ENCODE measurements at regions not wholly inside any gene's neighbourhood (a gene's known extent, or its start where the extent isn't known, plus 50 kb on each side); places are given as distances from the start of the nearest gene placed in this dataset.
"Not testable (repeated sequence)": the region's sequence is repeated elsewhere in the genome, so short reads cannot be mapped to it uniquely, and the experiment has no call there.

DNA sequence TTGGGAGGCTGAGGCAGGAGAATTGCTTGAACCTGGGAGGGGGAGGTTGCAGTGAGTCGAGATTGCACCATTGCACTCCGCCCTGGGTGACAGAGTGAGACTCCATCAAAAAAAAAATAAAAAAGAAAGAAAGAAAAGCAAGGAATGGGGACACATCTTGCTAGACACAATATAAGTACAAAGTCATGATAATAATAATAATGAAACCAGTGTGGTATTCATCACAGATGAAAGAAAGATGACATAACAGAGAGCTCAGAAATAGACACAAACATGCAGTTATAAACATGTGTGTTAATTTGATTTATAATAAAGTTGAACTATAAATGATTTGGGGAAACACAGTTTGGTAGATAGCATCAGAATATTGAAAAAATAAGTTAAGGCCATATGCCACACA lies 264.1 kb downstream of the SRGAP2C start:
- Histone ChIP-seq H3K27me3 (ENCODE audit: insufficient read depth, poor library complexity, severe bottlenecking) (no peaks in the 10 kb centered on the region), H3K27ac (replicated peaks) (no peak overlapping the region), H3K4me3 (replicated peaks; ENCODE audit: insufficient read depth, low read length) (no peak overlapping the region)
- DNase-seq (ENCODE audit: low read depth in 1 of 2, low spot score in 1 of 2), result no peak
- TF ChIP-seq GABPA (IDR thresholded peaks at IDR 0.05; ENCODE audit: low read depth) (no peak), POLR2AphosphoS5 (IDR thresholded peaks at IDR 0.05; ENCODE audit: low read depth) (no peak), SPI1 (IDR thresholded peaks at IDR 0.05; ENCODE audit: borderline replicate concordance, low read depth) (no peak), REST (IDR thresholded peaks at IDR 0.05; ENCODE audit: insufficient replicate concordance, low read depth) (no peak)

DNA sequence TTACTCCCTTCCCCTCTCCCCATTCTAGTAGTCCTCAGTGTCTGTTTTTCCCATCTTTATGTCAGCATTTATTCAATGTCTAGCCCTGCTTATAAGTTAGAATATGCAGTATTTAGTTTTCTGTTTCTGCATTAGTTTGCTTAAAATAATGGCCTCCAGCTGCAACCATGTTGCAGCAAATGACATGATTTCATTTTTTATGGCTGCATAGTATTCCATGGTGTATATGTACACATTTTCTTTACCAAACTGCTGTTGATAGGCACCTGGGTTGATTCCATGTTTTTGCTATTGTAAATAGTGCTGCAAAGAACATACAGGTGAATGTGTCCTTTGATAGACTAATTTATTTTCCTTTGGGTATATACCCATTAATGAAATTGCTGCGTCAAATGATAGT lies 267.7 kb downstream of the SRGAP2C start:
- no peak overlapping the region for H3K27ac ChIP-seq (replicated peaks)
- no peak for TF ChIP-seq GABPA (IDR thresholded peaks at IDR 0.05; ENCODE audit: low read depth)
- no peak for DNase-seq (ENCODE audit: low read depth in 1 of 2, low spot score in 1 of 2)
- H3K27me3 ChIP-seq (ENCODE audit: insufficient read depth, poor library complexity, severe bottlenecking), result no peaks in the 10 kb centered on the region
- no peak overlapping the region for H3K4me3 ChIP-seq (replicated peaks; ENCODE audit: insufficient read depth, low read length)

DNA sequence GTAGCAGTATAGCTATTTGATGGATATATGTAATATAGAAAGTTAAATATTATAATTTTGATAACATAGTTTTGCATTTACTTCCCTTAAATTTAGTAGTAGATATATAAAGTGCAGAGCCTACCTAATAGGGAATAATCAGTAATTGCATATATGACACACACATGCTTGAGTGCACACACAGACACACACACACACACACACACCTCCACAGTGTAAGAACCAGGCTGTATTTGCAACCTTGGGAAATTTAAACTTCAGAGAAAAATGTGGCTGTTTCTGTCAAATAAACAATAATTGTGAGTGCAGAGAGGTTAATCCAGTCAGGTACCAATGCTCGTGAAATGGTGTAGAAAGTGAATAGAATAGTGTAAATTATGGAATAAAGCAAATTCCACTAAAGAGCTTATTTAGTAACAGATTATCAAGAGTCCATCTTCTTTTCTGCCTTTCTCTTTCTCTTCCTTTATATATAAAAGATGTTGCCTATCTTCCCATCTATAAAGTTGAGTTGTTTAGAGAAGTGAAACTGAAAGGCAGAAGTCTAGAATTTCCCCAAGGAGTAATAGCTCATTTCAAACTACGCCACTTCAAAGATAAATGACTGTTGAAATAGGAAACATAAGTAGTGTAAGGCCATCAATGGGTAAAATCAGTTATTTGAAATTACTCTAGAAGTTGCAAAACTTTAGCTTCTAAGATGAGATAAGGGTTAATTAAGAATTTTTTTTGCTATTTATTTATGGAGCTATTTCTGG lies 273.7 kb downstream of the SRGAP2C start:
- Histone ChIP-seq H3K4me3 (replicated peaks; ENCODE audit: insufficient read depth, low read length) (no peak overlapping the region), H3K27ac (replicated peaks) (no peak overlapping the region), H3K27me3 (ENCODE audit: insufficient read depth, poor library complexity, severe bottlenecking) (no peaks in the 10 kb centered on the region)
- peak in 1 of 2 experiments; percentile 64 for DNase-seq (ENCODE audit: low read depth in 1 of 2, low spot score in 1 of 2)
- TF ChIP-seq REST (IDR thresholded peaks at IDR 0.05; ENCODE audit: insufficient replicate concordance, low read depth) (no peak), SPI1 (IDR thresholded peaks at IDR 0.05; ENCODE audit: borderline replicate concordance, low read depth) (no peak), GABPA (IDR thresholded peaks at IDR 0.05; ENCODE audit: low read depth) (no peak), POLR2AphosphoS5 (IDR thresholded peaks at IDR 0.05; ENCODE audit: low read depth) (no peak)
- TF ChIP-seq, protein P1, sequence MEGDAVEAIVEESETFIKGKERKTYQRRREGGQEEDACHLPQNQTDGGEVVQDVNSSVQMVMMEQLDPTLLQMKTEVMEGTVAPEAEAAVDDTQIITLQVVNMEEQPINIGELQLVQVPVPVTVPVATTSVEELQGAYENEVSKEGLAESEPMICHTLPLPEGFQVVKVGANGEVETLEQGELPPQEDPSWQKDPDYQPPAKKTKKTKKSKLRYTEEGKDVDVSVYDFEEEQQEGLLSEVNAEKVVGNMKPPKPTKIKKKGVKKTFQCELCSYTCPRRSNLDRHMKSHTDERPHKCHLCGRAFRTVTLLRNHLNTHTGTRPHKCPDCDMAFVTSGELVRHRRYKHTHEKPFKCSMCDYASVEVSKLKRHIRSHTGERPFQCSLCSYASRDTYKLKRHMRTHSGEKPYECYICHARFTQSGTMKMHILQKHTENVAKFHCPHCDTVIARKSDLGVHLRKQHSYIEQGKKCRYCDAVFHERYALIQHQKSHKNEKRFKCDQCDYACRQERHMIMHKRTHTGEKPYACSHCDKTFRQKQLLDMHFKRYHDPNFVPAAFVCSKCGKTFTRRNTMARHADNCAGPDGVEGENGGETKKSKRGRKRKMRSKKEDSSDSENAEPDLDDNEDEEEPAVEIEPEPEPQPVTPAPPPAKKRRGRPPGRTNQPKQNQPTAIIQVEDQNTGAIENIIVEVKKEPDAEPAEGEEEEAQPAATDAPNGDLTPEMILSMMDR (IDR thresholded peaks at IDR 0.05; ENCODE audit: insufficient read depth, low read length), result no peak

DNA sequence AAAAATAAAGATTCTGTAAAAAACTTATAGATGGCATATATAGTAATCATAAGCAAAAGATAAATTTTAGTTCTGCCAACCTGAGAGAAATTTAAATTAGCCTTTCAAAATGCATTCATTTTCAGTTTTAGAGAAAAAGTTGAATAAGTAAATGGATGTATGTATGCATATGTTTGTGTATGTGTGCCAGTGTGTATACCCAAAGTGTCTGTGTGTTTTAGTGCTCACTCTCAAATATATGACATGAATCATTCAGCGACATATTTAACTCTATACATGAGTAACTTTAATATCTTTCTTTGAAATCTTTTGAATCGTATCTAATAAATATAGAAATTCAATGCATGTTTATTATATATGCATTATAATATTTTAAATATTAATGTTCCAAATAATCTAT lies 274.5 kb downstream of the SRGAP2C start:
- Histone ChIP-seq H3K4me3 (replicated peaks; ENCODE audit: insufficient read depth, low read length) (no peak overlapping the region), H3K27ac (replicated peaks) (no peak overlapping the region), H3K27me3 (ENCODE audit: insufficient read depth, poor library complexity, severe bottlenecking) (no peaks in the 10 kb centered on the region)
- DNase-seq (ENCODE audit: low read depth in 1 of 2, low spot score in 1 of 2), result no peak
- TF ChIP-seq GABPA (IDR thresholded peaks at IDR 0.05; ENCODE audit: low read depth) (no peak), SPI1 (IDR thresholded peaks at IDR 0.05; ENCODE audit: borderline replicate concordance, low read depth) (no peak), POLR2AphosphoS5 (IDR thresholded peaks at IDR 0.05; ENCODE audit: low read depth) (no peak), REST (IDR thresholded peaks at IDR 0.05; ENCODE audit: insufficient replicate concordance, low read depth) (no peak)
- TF ChIP-seq, protein P1 (IDR thresholded peaks at IDR 0.05; ENCODE audit: insufficient read depth, low read length), result no peak

- not testable (repeated sequence) for H3K4me3 ChIP-seq (replicated peaks; ENCODE audit: insufficient read depth, low read length); H3K27ac ChIP-seq (replicated peaks); H3K27me3 ChIP-seq (ENCODE audit: insufficient read depth, poor library complexity, severe bottlenecking); DNase-seq (ENCODE audit: low read depth in 1 of 2, low spot score in 1 of 2)
These were observed 284.6 kb downstream of the SRGAP2C start for GRCh38 chr1:121469395-121469794.

GRCh38 chr1:121470401-121470800 lies 285.6 kb downstream of the SRGAP2C start:
- DNase-seq (ENCODE audit: low read depth in 1 of 2, low spot score in 1 of 2); H3K27me3 ChIP-seq (ENCODE audit: insufficient read depth, poor library complexity, severe bottlenecking); H3K4me3 ChIP-seq (replicated peaks; ENCODE audit: insufficient read depth, low read length); H3K27ac ChIP-seq (replicated peaks): not testable (repeated sequence)
